ENCODE measurements at regions not wholly inside any gene's neighbourhood (a gene's known extent, or its start where the extent isn't known, plus 50 kb on each side); places are given as distances from the start of the nearest gene placed in this dataset.

- H3K36me3 Mint-ChIP-seq, result no peaks in the 10 kb centered on the region
- H3K27me3 Mint-ChIP-seq (ENCODE audit: low read depth in 3 of 3), result peaks cover 0 to 3% (median 2%) of the 10 kb centered on the region in 3 donors
- no peaks in the 10 kb centered on the region for H3K4me1 Mint-ChIP-seq
- Histone ChIP-seq H3K36me3 (replicated peaks in 1 of 2; ENCODE audit: control insufficient read depth in 1 of 2, insufficient read depth in 2 of 2, low read length in 2 of 2) (no peaks in the 10 kb centered on the region), H2AFZ (ENCODE audit: insufficient read depth, low read depth, low read length, poor library complexity, severe bottlenecking) (no peak overlapping the region), H3K27ac (ENCODE audit: low read depth in 1 of 2, low read length in 2 of 2) (no peak overlapping the region), H3K4me2 (replicated peaks; ENCODE audit: extremely low read depth, low read length, poor library complexity, severe bottlenecking) (no peak overlapping the region), H3K4me1 (ENCODE audit: control insufficient read depth in 1 of 2, insufficient read depth in 2 of 2, low read length in 2 of 2) (no peaks in the 10 kb centered on the region), H3K9me3 (replicated peaks in 1 of 2; ENCODE audit: control insufficient read depth in 1 of 2, insufficient read depth in 1 of 2, low read length in 2 of 2) (no peaks in the 10 kb centered on the region), H3K79me2 (ENCODE audit: insufficient read depth, low read length) (no peaks in the 10 kb centered on the region), H3K4me3 (replicated peaks in 1 of 3; ENCODE audit: low read depth in 2 of 3, low read length in 3 of 3) (no peak overlapping the region), H3K27me3 (ENCODE audit: control insufficient read depth in 2 of 2, insufficient read depth in 2 of 2, low read length in 2 of 2) (no peaks in the 10 kb centered on the region), H3K9ac (ENCODE audit: insufficient read depth, low read length, poor library complexity, severe bottlenecking) (no peak overlapping the region), H4K20me1 (ENCODE audit: insufficient read depth, low read length) (no peaks in the 10 kb centered on the region)
- H3K27ac Mint-ChIP-seq, result no peak overlapping the region
- H3K9me3 Mint-ChIP-seq, result peaks cover 0 to 7% (median 0%) of the 10 kb centered on the region in 7 donors
- WGBS (ENCODE audit: insufficient coverage), result 100% methylated on average over 2 of the region's 6 CpGs
- TF ChIP-seq CTCF (IDR thresholded peaks at IDR 0.05), result no peak
- intact Hi-C loops (cut with micrococcal nuclease), result no loop called here
- DNase-seq, result no peak
- no peak overlapping the region for H3K4me3 Mint-ChIP-seq
These were observed 170.0 kb upstream of the TMPO start for GRCh38 chr12:98345308-98345876.

GRCh38 chr12:98351089-98351488, 164.3 kb upstream of the TMPO start:
- H3K79me2 ChIP-seq (ENCODE audit: insufficient read depth, low read length), result no peaks in the 10 kb centered on the region
- no peaks in the 10 kb centered on the region for H3K9me3 ChIP-seq (replicated peaks in 1 of 2; ENCODE audit: control insufficient read depth in 1 of 2, insufficient read depth in 1 of 2, low read length in 2 of 2)
- TF ChIP-seq CTCF (IDR thresholded peaks at IDR 0.05), result no peak
- DNase-seq, result no peak
- peaks cover 0 to 4% (median 0%) of the 10 kb centered on the region in 7 donors for H3K9me3 Mint-ChIP-seq
- H3K9ac ChIP-seq (ENCODE audit: insufficient read depth, low read length, poor library complexity, severe bottlenecking), result no peak overlapping the region
- no peaks in the 10 kb centered on the region for H4K20me1 ChIP-seq (ENCODE audit: insufficient read depth, low read length)
- 86% methylated on average over 2 of the region's 6 CpGs for WGBS (ENCODE audit: insufficient coverage)
- no peak overlapping the region for H3K4me3 ChIP-seq (replicated peaks in 1 of 3; ENCODE audit: low read depth in 2 of 3, low read length in 3 of 3)
- no peaks in the 10 kb centered on the region for H3K36me3 ChIP-seq (replicated peaks in 1 of 2; ENCODE audit: control insufficient read depth in 1 of 2, insufficient read depth in 2 of 2, low read length in 2 of 2)
- intact Hi-C loops (cut with micrococcal nuclease), result no loop called here
- H3K4me1 ChIP-seq (ENCODE audit: control insufficient read depth in 1 of 2, insufficient read depth in 2 of 2, low read length in 2 of 2), result no peaks in the 10 kb centered on the region
- no peaks in the 10 kb centered on the region for H3K36me3 Mint-ChIP-seq
- H3K4me3 Mint-ChIP-seq, result no peak overlapping the region
- no peak overlapping the region for H3K27ac Mint-ChIP-seq
- peaks cover 0 to 7% (median 1%) of the 10 kb centered on the region in 3 donors for H3K27me3 Mint-ChIP-seq (ENCODE audit: low read depth in 3 of 3)
- H3K4me1 Mint-ChIP-seq, result no peaks in the 10 kb centered on the region
- H3K27ac ChIP-seq (ENCODE audit: low read depth in 1 of 2, low read length in 2 of 2), result no peak overlapping the region
- no peak overlapping the region for H3K4me2 ChIP-seq (replicated peaks; ENCODE audit: extremely low read depth, low read length, poor library complexity, severe bottlenecking)
- no peak overlapping the region for H2AFZ ChIP-seq (ENCODE audit: insufficient read depth, low read depth, low read length, poor library complexity, severe bottlenecking)
- no peaks in the 10 kb centered on the region for H3K27me3 ChIP-seq (ENCODE audit: control insufficient read depth in 2 of 2, insufficient read depth in 2 of 2, low read length in 2 of 2)
